OCI-LY1 (cell line): ENCODE measurements at regions not wholly inside any gene's neighbourhood (a gene's known extent, or its start where the extent isn't known, plus 50 kb on each side); places are given as distances from the start of the nearest gene placed in this dataset.

Source experiments
- H2AFZ ChIP-seq: fragments of 200-600 bp; sonication (generic), shearing (Covaris generic); 2 replicates; pipeline ENCODE4 v1.6.0; 2014; ENCODE audit warnings: antibody characterized with exemption, mild to moderate bottlenecking, low read length
- H3F3A ChIP-seq: fragments of 200-600 bp; sonication (generic), shearing (Covaris generic); 2 replicates; pipeline ENCODE4 v1.6.0; 2014; ENCODE audit warnings: mild to moderate bottlenecking, antibody characterized with exemption, low read length, moderate library complexity; ENCODE audit not compliant: insufficient read depth
- H3K27ac ChIP-seq: fragments of 200-600 bp; sonication (generic); 2 replicates; pipeline ENCODE4 v1.5.1; 2014; ENCODE audit warnings: low read length, mixed run types, mild to moderate bottlenecking, low read depth; ENCODE audit not compliant: poor library complexity, severe bottlenecking
- H3K27me3 ChIP-seq: fragments of 200-600 bp; sonication (generic); 2 replicates; pipeline ENCODE4 v1.6.0; 2014; ENCODE audit warnings: antibody characterized with exemption, mild to moderate bottlenecking, low read length, moderate library complexity; ENCODE audit not compliant: insufficient read depth
- H3K36me3 ChIP-seq: fragments of 200-600 bp; sonication (generic); 2 replicates; pipeline ENCODE4 v1.6.1; 2014; ENCODE audit warnings: mild to moderate bottlenecking, antibody characterized with exemption, low read length, moderate library complexity, mixed read lengths; ENCODE audit not compliant: insufficient read depth
- H3K4me1 ChIP-seq: fragments of 200-600 bp; sonication (generic); 2 replicates; pipeline ENCODE4 v1.5.1; 2014; ENCODE audit warnings: mild to moderate bottlenecking, low read length, moderate library complexity; ENCODE audit not compliant: insufficient read depth, severe bottlenecking
- H3K4me2 ChIP-seq: fragments of 200-600 bp; sonication (generic), shearing (Covaris generic); 2 replicates; pipeline ENCODE4 v1.6.1; 2014; ENCODE audit warnings: low read length
- H3K4me3 ChIP-seq: fragments of 200-600 bp; sonication (generic); 2 replicates; pipeline ENCODE4 v1.5.1; 2014; ENCODE audit warnings: low read length, low read depth, mild to moderate bottlenecking, mixed read lengths; ENCODE audit not compliant: poor library complexity, severe bottlenecking
- H3K79me2 ChIP-seq: fragments of 200-600 bp; shearing (Covaris generic); 2 replicates; pipeline ENCODE4 v1.6.1; 2016; ENCODE audit warnings: mixed run types, low read length, mixed read lengths; ENCODE audit not compliant: insufficient read depth
- H3K9ac ChIP-seq: fragments of 200-600 bp; sonication (generic), shearing (Covaris generic); 2 replicates; pipeline ENCODE4 v1.6.1; 2014; ENCODE audit warnings: mild to moderate bottlenecking, low read length, mixed read lengths
- H3K9me2 ChIP-seq: fragments of 200-600 bp; sonication (generic), shearing (Covaris generic); 2 replicates; pipeline ENCODE4 v1.6.1; 2014; ENCODE audit warnings: low read depth, mild to moderate bottlenecking, low read length, mixed read lengths
- H3K9me3 ChIP-seq: fragments of 200-600 bp; shearing (Covaris generic); 2 replicates; pipeline ENCODE4 v1.6.1; 2014; ENCODE audit warnings: low read length, mixed read lengths
- H4K20me1 ChIP-seq: fragments of 200-600 bp; sonication (generic), shearing (Covaris generic); 2 replicates; pipeline ENCODE4 v1.6.0; 2016; ENCODE audit warnings: mild to moderate bottlenecking, low read length; ENCODE audit not compliant: insufficient read depth
- EZH2 ChIP-seq: fragments of 200-600 bp; sonication (generic), shearing (Covaris generic); IDR thresholded peaks from 2 replicates; pipeline ENCODE4 v1.8.0; 2017; ENCODE audit warnings: borderline replicate concordance, mixed run types, mild to moderate bottlenecking, antibody characterized with exemption, low read length, moderate library complexity, mixed read lengths
- TF ChIP-seq, protein P1 (sequence below): fragments of 200-600 bp; sonication (generic), shearing (Covaris generic); IDR thresholded peaks from 2 replicates; pipeline ENCODE4 v1.5.1; 2017; ENCODE audit warnings: mild to moderate bottlenecking, antibody characterized with exemption, low read length, moderate library complexity, mixed read lengths

DNA sequence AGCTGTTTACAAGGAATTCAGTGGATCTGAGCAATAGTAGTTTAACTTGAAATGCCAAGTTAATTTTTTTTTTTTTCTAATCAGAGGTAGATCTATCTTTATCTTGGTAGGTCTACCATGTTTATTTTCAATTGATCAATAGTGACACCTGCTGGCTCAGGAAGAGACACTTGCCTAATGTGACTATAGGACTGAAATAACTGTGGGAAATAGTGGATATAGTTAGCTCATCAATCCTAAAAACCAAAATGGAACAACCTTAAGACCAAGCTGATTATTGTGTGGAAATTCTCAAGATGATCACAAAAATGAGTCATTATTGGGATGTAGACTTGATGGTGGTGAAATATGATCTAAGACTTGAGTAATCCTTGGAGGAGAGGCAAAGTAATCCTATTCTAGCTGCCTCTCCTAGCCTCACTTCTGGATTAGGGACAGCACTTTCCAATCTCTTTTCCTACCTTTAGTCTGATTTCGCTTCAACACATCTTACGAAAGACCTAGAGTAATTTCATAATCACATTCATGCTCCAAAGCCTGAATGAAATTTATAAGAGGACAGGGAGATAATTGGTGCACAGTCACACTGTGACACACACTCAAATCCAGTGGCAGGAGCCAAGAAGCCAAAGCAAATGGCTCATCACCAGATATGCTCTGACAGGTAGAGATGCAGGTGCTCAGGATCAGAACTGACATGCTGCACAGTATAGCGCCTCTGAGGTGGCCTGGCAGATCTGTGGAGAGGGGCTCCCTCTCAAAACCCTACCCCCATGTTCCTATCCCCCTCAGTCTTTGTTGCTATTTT is 156.3 kb downstream of the HMHB1 start:
- Histone ChIP-seq H3K4me2 (no peak overlapping the region), H2AFZ (no peak overlapping the region), H4K20me1 (no peaks in the 10 kb centered on the region), H3K27ac (no peak overlapping the region), H3K9me2 (no peaks in the 10 kb centered on the region), H3K27me3 (no peaks in the 10 kb centered on the region), H3K9ac (no peak overlapping the region), H3K4me3 (no peak overlapping the region), H3F3A (no peaks in the 10 kb centered on the region), H3K9me3 (no peaks in the 10 kb centered on the region), H3K4me1 (no peaks in the 10 kb centered on the region), H3K79me2 (no peaks in the 10 kb centered on the region), H3K36me3 (no peaks in the 10 kb centered on the region)
- no peak for TF ChIP-seq EZH2
- TF ChIP-seq, protein P1, sequence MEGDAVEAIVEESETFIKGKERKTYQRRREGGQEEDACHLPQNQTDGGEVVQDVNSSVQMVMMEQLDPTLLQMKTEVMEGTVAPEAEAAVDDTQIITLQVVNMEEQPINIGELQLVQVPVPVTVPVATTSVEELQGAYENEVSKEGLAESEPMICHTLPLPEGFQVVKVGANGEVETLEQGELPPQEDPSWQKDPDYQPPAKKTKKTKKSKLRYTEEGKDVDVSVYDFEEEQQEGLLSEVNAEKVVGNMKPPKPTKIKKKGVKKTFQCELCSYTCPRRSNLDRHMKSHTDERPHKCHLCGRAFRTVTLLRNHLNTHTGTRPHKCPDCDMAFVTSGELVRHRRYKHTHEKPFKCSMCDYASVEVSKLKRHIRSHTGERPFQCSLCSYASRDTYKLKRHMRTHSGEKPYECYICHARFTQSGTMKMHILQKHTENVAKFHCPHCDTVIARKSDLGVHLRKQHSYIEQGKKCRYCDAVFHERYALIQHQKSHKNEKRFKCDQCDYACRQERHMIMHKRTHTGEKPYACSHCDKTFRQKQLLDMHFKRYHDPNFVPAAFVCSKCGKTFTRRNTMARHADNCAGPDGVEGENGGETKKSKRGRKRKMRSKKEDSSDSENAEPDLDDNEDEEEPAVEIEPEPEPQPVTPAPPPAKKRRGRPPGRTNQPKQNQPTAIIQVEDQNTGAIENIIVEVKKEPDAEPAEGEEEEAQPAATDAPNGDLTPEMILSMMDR: peak; percentile 69

DNA sequence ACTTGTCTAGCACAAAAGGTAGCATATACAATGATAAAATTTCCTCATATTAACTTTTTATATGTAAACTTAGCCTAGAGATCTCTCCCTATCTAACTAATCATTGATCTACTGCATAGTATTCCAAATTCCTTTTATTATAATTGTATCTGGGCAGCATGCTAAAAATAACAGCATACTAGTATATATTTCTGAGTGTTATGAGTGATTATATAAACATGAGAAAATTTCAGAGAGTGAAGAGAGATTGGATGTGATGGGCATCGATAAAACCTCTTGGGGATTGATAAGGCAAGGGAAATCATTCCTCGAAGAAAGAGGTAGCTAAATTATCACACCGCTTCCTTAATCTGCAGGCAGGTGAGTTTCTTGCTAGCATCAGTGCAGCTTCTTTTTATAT is 158.2 kb downstream of the HMHB1 start:
- no peak overlapping the region for H2AFZ ChIP-seq
- no peak overlapping the region for H3K4me2 ChIP-seq
- TF ChIP-seq, protein P1: no peak
- no peak for TF ChIP-seq EZH2

DNA sequence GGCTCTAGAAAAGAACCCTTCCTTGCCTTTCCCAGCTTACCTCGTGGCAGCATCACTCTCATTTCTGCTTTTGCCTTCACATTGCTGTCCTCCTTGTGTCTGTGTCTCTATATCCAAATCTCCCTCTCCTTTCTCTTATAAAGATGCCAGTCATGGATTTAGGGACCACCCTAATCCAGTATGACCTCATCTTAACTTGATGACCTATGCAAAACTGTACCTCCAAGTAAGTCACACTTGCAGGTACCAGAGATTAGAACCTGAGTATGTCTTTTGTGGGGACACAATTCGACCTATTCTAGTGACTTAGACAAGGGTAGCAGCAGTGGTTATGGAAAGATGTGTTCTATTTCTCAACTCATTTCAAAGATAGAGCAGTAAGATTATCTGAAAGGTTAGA is 160.1 kb downstream of the HMHB1 start:
- no peak overlapping the region for H3K4me3 ChIP-seq
- no peak overlapping the region for H2AFZ ChIP-seq
- H3K27me3 ChIP-seq: no peaks in the 10 kb centered on the region
- H3K9ac ChIP-seq: no peak overlapping the region
- H3K36me3 ChIP-seq: no peaks in the 10 kb centered on the region
- H3K27ac ChIP-seq: no peak overlapping the region
- H4K20me1 ChIP-seq: no peaks in the 10 kb centered on the region
- H3K9me3 ChIP-seq: no peaks in the 10 kb centered on the region
- H3K4me1 ChIP-seq: peaks cover 8% of the 10 kb centered on the region
- H3K4me2 ChIP-seq: no peak overlapping the region
- H3F3A ChIP-seq: no peaks in the 10 kb centered on the region
- TF ChIP-seq, protein P1: no peak
- no peak for TF ChIP-seq EZH2
- H3K9me2 ChIP-seq: no peaks in the 10 kb centered on the region
- H3K79me2 ChIP-seq: no peaks in the 10 kb centered on the region

More for the DNA sequence above, 158.2 kb downstream of the HMHB1 start:
- H3K9me3 ChIP-seq: no peaks in the 10 kb centered on the region
- H3K36me3 ChIP-seq: no peaks in the 10 kb centered on the region
- no peaks in the 10 kb centered on the region for H3K27me3 ChIP-seq
- H3F3A ChIP-seq: no peaks in the 10 kb centered on the region
- no peak overlapping the region for H3K9ac ChIP-seq
- H3K4me1 ChIP-seq: peaks cover 8% of the 10 kb centered on the region
- H3K27ac ChIP-seq: no peak overlapping the region
- no peaks in the 10 kb centered on the region for H3K79me2 ChIP-seq
- no peaks in the 10 kb centered on the region for H3K9me2 ChIP-seq
- H3K4me3 ChIP-seq: no peak overlapping the region
- H4K20me1 ChIP-seq: no peaks in the 10 kb centered on the region
